ENCODE measurements at regions not wholly inside any gene's neighbourhood (a gene's known extent, or its start where the extent isn't known, plus 50 kb on each side); places are given as distances from the start of the nearest gene placed in this dataset.

GRCh38 chr6:119627908-119628669 is 278.5 kb upstream of the MAN1A1 start:
- no peak for TF ChIP-seq CTCF (IDR thresholded peaks at IDR 0.05; ENCODE audit: insufficient read depth, low read depth, low read length)
- peak; percentile 19 for DNase-seq (ENCODE audit: low read depth)
- H3K4me3 ChIP-seq (ENCODE audit: low read depth, low read length) = no peak overlapping the region

- DNase-seq (ENCODE audit: low read depth) = peak; percentile 39
- H3K4me3 ChIP-seq (ENCODE audit: low read depth, low read length) = no peak overlapping the region
- TF ChIP-seq CTCF (IDR thresholded peaks at IDR 0.05; ENCODE audit: insufficient read depth, low read depth, low read length) = no peak
Observed at GRCh38 chr6:119626884-119627619, 277.5 kb upstream of the MAN1A1 start.

- peak; percentile 91 for DNase-seq (ENCODE audit: low read depth)
- H3K4me3 ChIP-seq (ENCODE audit: low read depth, low read length) = no peak overlapping the region
- TF ChIP-seq CTCF (IDR thresholded peaks at IDR 0.05; ENCODE audit: insufficient read depth, low read depth, low read length) = no peak
Observed at GRCh38 chr6:119620846-119621555, 271.4 kb upstream of the MAN1A1 start.

- DNase-seq (ENCODE audit: low read depth) = no peak
- TF ChIP-seq CTCF (IDR thresholded peaks at IDR 0.05; ENCODE audit: insufficient read depth, low read depth, low read length) = no peak
- no peak overlapping the region for H3K4me3 ChIP-seq (ENCODE audit: low read depth, low read length)
Observed at GRCh38 chr6:119614138-119614537, 264.6 kb upstream of the MAN1A1 start.

- TF ChIP-seq CTCF (IDR thresholded peaks at IDR 0.05; ENCODE audit: insufficient read depth, low read depth, low read length) = no peak
- H3K4me3 ChIP-seq (ENCODE audit: low read depth, low read length) = no peak overlapping the region
- DNase-seq (ENCODE audit: low read depth) = peak; percentile 44
Observed at GRCh38 chr6:119612911-119613381, 263.4 kb upstream of the MAN1A1 start.

GRCh38 chr6:119612176-119612891 is 262.8 kb upstream of the MAN1A1 start:
- DNase-seq (ENCODE audit: low read depth) = no peak
- TF ChIP-seq CTCF (IDR thresholded peaks at IDR 0.05; ENCODE audit: insufficient read depth, low read depth, low read length) = no peak
- no peak overlapping the region for H3K4me3 ChIP-seq (ENCODE audit: low read depth, low read length)
